Epidermal melanocyte (primary cell): ENCODE measurements at regions not wholly inside any gene's neighbourhood (a gene's known extent, or its start where the extent isn't known, plus 50 kb on each side); places are given as distances from the start of the nearest gene placed in this dataset.
A peak's percentile ranks its signal among the peaks of the same experiment; 100 is the strongest.
"Not testable (repeated sequence)": the region's sequence is repeated elsewhere in the genome, so short reads cannot be mapped to it uniquely, and the experiment has no call there.

ENCODE experiments used
- DNase-seq: peaks from one replicate; pipeline ENCODE4 v3.0.0; 2011; ENCODE audit warnings: low spot score; ENCODE audit not compliant: insufficient read length

- DNase-seq = no peak
Observed at GRCh38 chr3:150357923-150358607, 50.0 kb upstream of the TSC22D2 start.

- DNase-seq = no peak
Observed at GRCh38 chr3:150357140-150357539, 51.0 kb upstream of the TSC22D2 start.

GRCh38 chr3:150355574-150355973 lies 52.5 kb upstream of the TSC22D2 start:
- DNase-seq = no peak

GRCh38 chr3:150352931-150353330 lies 55.2 kb upstream of the TSC22D2 start:
- DNase-seq = no peak

GRCh38 chr3:150351398-150351797 lies 56.7 kb upstream of the TSC22D2 start:
- DNase-seq = no peak

GRCh38 chr3:150349314-150350097 lies 58.6 kb upstream of the TSC22D2 start:
- DNase-seq = no peak

- DNase-seq = peak; percentile 35
Observed at GRCh38 chr3:150348500-150348899, 59.6 kb upstream of the TSC22D2 start.

GRCh38 chr3:150346981-150347863 lies 60.9 kb upstream of the TSC22D2 start:
- no peak for DNase-seq

GRCh38 chr3:150346266-150346665 lies 61.8 kb upstream of the TSC22D2 start:
- no peak for DNase-seq

- no peak for DNase-seq
Observed at GRCh38 chr3:150345021-150345538, 63.0 kb upstream of the TSC22D2 start.

GRCh38 chr3:150344079-150344759 lies 63.9 kb upstream of the TSC22D2 start:
- DNase-seq = no peak

GRCh38 chr3:150342896-150343467 lies 65.1 kb upstream of the TSC22D2 start:
- DNase-seq = no peak

- DNase-seq = no peak
Observed at GRCh38 chr3:150341891-150342290, 66.2 kb upstream of the TSC22D2 start.

GRCh38 chr3:150336363-150336762 lies 71.7 kb upstream of the TSC22D2 start:
- not testable (repeated sequence) for DNase-seq

GRCh38 chr3:150335631-150336030 lies 72.5 kb upstream of the TSC22D2 start:
- no peak for DNase-seq

- DNase-seq = no peak
Observed at GRCh38 chr3:150334974-150335373, 73.1 kb upstream of the TSC22D2 start.

GRCh38 chr3:150333477-150333876 lies 74.6 kb upstream of the TSC22D2 start:
- no peak for DNase-seq

GRCh38 chr3:150331978-150332568 lies 76.0 kb upstream of the TSC22D2 start:
- DNase-seq = no peak

GRCh38 chr3:150330872-150331271 lies 77.2 kb upstream of the TSC22D2 start:
- DNase-seq = no peak

- DNase-seq = no peak
Observed at GRCh38 chr3:150330174-150330573, 77.9 kb upstream of the TSC22D2 start.
